Liver (tissue), 8 donors: ENCODE measurements at regions not wholly inside any gene's neighbourhood (a gene's known extent, or its start where the extent isn't known, plus 50 kb on each side); places are given as distances from the start of the nearest gene placed in this dataset.

Experiments used
- DNase-seq: peaks from one replicate; pipeline ENCODE4 v3.0.0-alpha.2; 2017; ENCODE audit warnings: low spot score
- H3K27ac ChIP-seq, 2 donors: one replicate each; pipeline ENCODE4 v1.7.0; 2013; ENCODE audit warnings: inconsistent platforms in 2 of 2, low read length in 2 of 2, control low read depth in 1 of 2, low read depth in 1 of 2, mild to moderate bottlenecking in 1 of 2
- H3K27me3 ChIP-seq, 4 donors: one replicate each; pipeline versions ENCODE4 v1.6.1 to v1.7.0; 2013; ENCODE audit warnings: low read length in 3 of 4, inconsistent platforms in 1 of 4, mild to moderate bottlenecking in 1 of 4, moderate library complexity in 1 of 4; ENCODE audit not compliant: control insufficient read depth in 4 of 4, insufficient read depth in 4 of 4
- H3K36me3 ChIP-seq, 4 donors: one replicate each; pipeline versions ENCODE4 v1.6.1 to v1.7.0; 2013; ENCODE audit warnings: low read length in 3 of 4, mild to moderate bottlenecking in 3 of 4, low read depth in 1 of 4, moderate library complexity in 1 of 4; ENCODE audit not compliant: control insufficient read depth in 4 of 4, insufficient read depth in 3 of 4
- H3K4me1 ChIP-seq, 4 donors: one replicate each; pipeline versions ENCODE4 v1.6.1 to v1.7.0; 2013; ENCODE audit warnings: low read length in 3 of 4, mild to moderate bottlenecking in 3 of 4, moderate library complexity in 1 of 4; ENCODE audit not compliant: control insufficient read depth in 4 of 4, insufficient read depth in 4 of 4
- H3K4me3 ChIP-seq, 3 donors: one replicate each; pipeline versions ENCODE4 v1.6.1 to v1.7.0; 2013; ENCODE audit warnings: low read length in 3 of 3, control low read depth in 1 of 3, low read depth in 1 of 3, mild to moderate bottlenecking in 1 of 3
- H3K9ac ChIP-seq, 2 donors: one replicate each; pipeline ENCODE4 v1.7.0; 2013; ENCODE audit warnings: low read length in 2 of 2, mild to moderate bottlenecking in 2 of 2, moderate library complexity in 2 of 2, control low read depth in 1 of 2, low read depth in 1 of 2
- H3K9me3 ChIP-seq, 4 donors: one replicate each; pipeline versions ENCODE4 v1.6.1 to v1.7.0; 2013; ENCODE audit warnings: low read length in 3 of 4; ENCODE audit not compliant: control insufficient read depth in 4 of 4
- CTCF ChIP-seq: fragments of 150-350 bp; IDR thresholded peaks from 2 replicates; pipeline ENCODE4 v1.5.1; 2017; ENCODE audit warnings: improper control_type of control experiment, low read depth, low read length; ENCODE audit not compliant: missing input control
- EGR1 ChIP-seq, 2 donors: IDR thresholded peaks; 2 replicates each; pipeline ENCODE4 v1.6.1; 2016 to 2018; ENCODE audit warnings: antibody characterized with exemption in 2 of 2, low read depth in 2 of 2
- FOXA1 ChIP-seq: IDR thresholded peaks from 2 replicates; pipeline ENCODE4 v1.6.1; 2016; ENCODE audit warnings: antibody characterized with exemption
- FOXA2 ChIP-seq: IDR thresholded peaks from 2 replicates; pipeline ENCODE4 v1.6.1; 2016; ENCODE audit warnings: antibody characterized with exemption
- GABPA ChIP-seq, 2 donors: IDR thresholded peaks in 1 of 2; conservative IDR thresholded peaks in 1 of 2; 2 replicates each; pipeline ENCODE4 v1.6.1; 2016; ENCODE audit warnings: antibody characterized with exemption in 2 of 2, mild to moderate bottlenecking in 1 of 2, moderate library complexity in 1 of 2
- HNF4A ChIP-seq, 2 donors: conservative IDR thresholded peaks; 2 replicates each; pipeline ENCODE4 v1.6.1; 2016; ENCODE audit warnings: antibody characterized with exemption in 2 of 2, mild to moderate bottlenecking in 2 of 2
- HNF4G ChIP-seq: IDR thresholded peaks from 2 replicates; pipeline ENCODE4 v1.6.1; 2016; ENCODE audit warnings: antibody characterized with exemption
- NR2F2 ChIP-seq: IDR thresholded peaks from 2 replicates; pipeline ENCODE4 v1.6.1; 2016; ENCODE audit warnings: antibody characterized with exemption
- RAD21 ChIP-seq, 2 donors: IDR thresholded peaks; 2 replicates each; pipeline ENCODE4 v1.6.1; 2016; ENCODE audit warnings: antibody characterized with exemption in 2 of 2, mild to moderate bottlenecking in 2 of 2
- RXRA ChIP-seq, 2 donors: IDR thresholded peaks; 2 replicates each; pipeline ENCODE4 v1.6.1; 2017 to 2018; ENCODE audit warnings: antibody characterized with exemption in 2 of 2, mild to moderate bottlenecking in 1 of 2
- SP1 ChIP-seq: IDR thresholded peaks from 2 replicates; pipeline ENCODE4 v1.6.1; 2018; ENCODE audit warnings: antibody characterized with exemption, mild to moderate bottlenecking
- TAF1 ChIP-seq: conservative IDR thresholded peaks from 2 replicates; pipeline ENCODE4 v1.6.1; 2016; ENCODE audit warnings: antibody characterized with exemption, mild to moderate bottlenecking
- YY1 ChIP-seq: IDR thresholded peaks from 2 replicates; pipeline ENCODE4 v1.6.1; 2016; ENCODE audit warnings: antibody characterized with exemption, mild to moderate bottlenecking
- ZBTB33 ChIP-seq: IDR thresholded peaks from 2 replicates; pipeline ENCODE4 v1.6.1; 2016; ENCODE audit warnings: antibody characterized with exemption
- WGBS: extraction: QIAGEN DNeasy Blood & Tissue Kit; methylation state at CpG from one replicate; pipeline ENCODE4 v1.1.7; 2013; 5-methylcytosine and 5-hydroxymethylcytosine counted together
- TF ChIP-seq, protein P1 (sequence below): IDR thresholded peaks from 2 replicates; pipeline ENCODE4 v1.6.1; 2016; ENCODE audit warnings: antibody characterized with exemption
- TF ChIP-seq, protein P2 (sequence below): IDR thresholded peaks from 2 replicates; pipeline ENCODE4 v1.6.1; 2016; ENCODE audit warnings: antibody characterized with exemption, mild to moderate bottlenecking
- TF ChIP-seq, protein P3 (sequence below): IDR thresholded peaks from 2 replicates; pipeline ENCODE4 v1.6.1; 2016; ENCODE audit warnings: antibody characterized with exemption
- donor health status: healthy.
- donor health status: healthy.
- donor health status: healthy.
- donor health status: healthy.
- donor health status: healthy.

DNA sequence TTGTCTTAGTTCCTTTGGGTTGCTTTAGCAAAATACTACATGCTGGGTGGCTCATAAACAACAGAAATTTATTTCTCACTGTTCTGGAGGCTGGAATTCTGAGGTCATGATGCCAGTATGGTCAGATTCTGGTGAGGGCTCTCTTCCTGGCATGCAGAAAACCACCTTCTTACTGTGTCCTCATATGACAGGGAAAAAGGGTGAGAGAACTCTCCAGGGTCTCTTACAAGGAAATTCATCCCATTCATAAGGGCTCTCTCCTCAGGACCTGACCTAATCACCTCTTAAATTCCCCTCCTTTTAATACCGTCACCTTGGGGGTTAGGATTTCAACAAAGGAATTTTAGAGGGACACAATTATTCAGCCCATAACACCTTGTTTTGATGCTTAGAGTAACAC lies 243.1 kb upstream of the TNP1 start:
- Histone ChIP-seq H3K4me1 (no peaks in the 10 kb centered on the region), H3K27me3 (no peaks in the 10 kb centered on the region), H3K36me3 (no peaks in the 10 kb centered on the region), H3K27ac (no peak overlapping the region), H3K9me3 (no peaks in the 10 kb centered on the region), H3K9ac (no peak overlapping the region), H3K4me3 (no peak overlapping the region)
- 70% methylated on average over 1 of the region's 1 CpG for WGBS
- no peak for DNase-seq
- TF ChIP-seq SP1 = no peak
- no peak for TF ChIP-seq HNF4A (conservative IDR thresholded peaks at IDR 0.05)
- no peak for TF ChIP-seq CTCF
- TF ChIP-seq EGR1 (IDR thresholded peaks at IDR 0.05; ENCODE audit: low read depth in 2 of 2) = no peak
- TF ChIP-seq FOXA1 = no peak
- TF ChIP-seq RXRA (IDR thresholded peaks at IDR 0.05) = no peak
- no peak for TF ChIP-seq RAD21 (IDR thresholded peaks at IDR 0.05)
- TF ChIP-seq, protein P1, sequence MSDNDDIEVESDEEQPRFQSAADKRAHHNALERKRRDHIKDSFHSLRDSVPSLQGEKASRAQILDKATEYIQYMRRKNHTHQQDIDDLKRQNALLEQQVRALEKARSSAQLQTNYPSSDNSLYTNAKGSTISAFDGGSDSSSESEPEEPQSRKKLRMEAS = no peak
- TF ChIP-seq GABPA (IDR thresholded peaks at IDR 0.05 in 1 of 2, conservative IDR thresholded peaks at IDR 0.05 in 1 of 2) = no peak
- no peak for TF ChIP-seq ZBTB33
- no peak for TF ChIP-seq FOXA2
- TF ChIP-seq, protein P2, sequence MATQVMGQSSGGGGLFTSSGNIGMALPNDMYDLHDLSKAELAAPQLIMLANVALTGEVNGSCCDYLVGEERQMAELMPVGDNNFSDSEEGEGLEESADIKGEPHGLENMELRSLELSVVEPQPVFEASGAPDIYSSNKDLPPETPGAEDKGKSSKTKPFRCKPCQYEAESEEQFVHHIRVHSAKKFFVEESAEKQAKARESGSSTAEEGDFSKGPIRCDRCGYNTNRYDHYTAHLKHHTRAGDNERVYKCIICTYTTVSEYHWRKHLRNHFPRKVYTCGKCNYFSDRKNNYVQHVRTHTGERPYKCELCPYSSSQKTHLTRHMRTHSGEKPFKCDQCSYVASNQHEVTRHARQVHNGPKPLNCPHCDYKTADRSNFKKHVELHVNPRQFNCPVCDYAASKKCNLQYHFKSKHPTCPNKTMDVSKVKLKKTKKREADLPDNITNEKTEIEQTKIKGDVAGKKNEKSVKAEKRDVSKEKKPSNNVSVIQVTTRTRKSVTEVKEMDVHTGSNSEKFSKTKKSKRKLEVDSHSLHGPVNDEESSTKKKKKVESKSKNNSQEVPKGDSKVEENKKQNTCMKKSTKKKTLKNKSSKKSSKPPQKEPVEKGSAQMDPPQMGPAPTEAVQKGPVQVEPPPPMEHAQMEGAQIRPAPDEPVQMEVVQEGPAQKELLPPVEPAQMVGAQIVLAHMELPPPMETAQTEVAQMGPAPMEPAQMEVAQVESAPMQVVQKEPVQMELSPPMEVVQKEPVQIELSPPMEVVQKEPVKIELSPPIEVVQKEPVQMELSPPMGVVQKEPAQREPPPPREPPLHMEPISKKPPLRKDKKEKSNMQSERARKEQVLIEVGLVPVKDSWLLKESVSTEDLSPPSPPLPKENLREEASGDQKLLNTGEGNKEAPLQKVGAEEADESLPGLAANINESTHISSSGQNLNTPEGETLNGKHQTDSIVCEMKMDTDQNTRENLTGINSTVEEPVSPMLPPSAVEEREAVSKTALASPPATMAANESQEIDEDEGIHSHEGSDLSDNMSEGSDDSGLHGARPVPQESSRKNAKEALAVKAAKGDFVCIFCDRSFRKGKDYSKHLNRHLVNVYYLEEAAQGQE = no peak
- TF ChIP-seq TAF1 = no peak
- TF ChIP-seq, protein P3, sequence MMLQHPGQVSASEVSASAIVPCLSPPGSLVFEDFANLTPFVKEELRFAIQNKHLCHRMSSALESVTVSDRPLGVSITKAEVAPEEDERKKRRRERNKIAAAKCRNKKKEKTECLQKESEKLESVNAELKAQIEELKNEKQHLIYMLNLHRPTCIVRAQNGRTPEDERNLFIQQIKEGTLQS = no peak
- TF ChIP-seq YY1 = no peak
- TF ChIP-seq HNF4G = no peak
- TF ChIP-seq NR2F2 = no peak

- TF ChIP-seq ZBTB33 = no peak
- no peak for TF ChIP-seq HNF4A (conservative IDR thresholded peaks at IDR 0.05)
- TF ChIP-seq, protein P3 = no peak
- TF ChIP-seq SP1 = no peak
- no peak for TF ChIP-seq YY1
- no peak for TF ChIP-seq RAD21 (IDR thresholded peaks at IDR 0.05)
- no peaks in the 10 kb centered on the region for H3K9me3 ChIP-seq
- H3K9ac ChIP-seq = no peak overlapping the region
- H3K27ac ChIP-seq = no peak overlapping the region
- no peak overlapping the region for H3K4me3 ChIP-seq
- no peak for DNase-seq
- no peaks in the 10 kb centered on the region for H3K36me3 ChIP-seq
- 88% methylated on average over 6 of the region's 6 CpGs for WGBS
- H3K27me3 ChIP-seq = no peaks in the 10 kb centered on the region
- H3K4me1 ChIP-seq = no peaks in the 10 kb centered on the region
Measured at GRCh38 chr2:217101972-217102371, 242.1 kb upstream of the TNP1 start.
